Suprapubic skin (tissue), 4 donors: ENCODE measurements at regions not wholly inside any gene's neighbourhood (a gene's known extent, or its start where the extent isn't known, plus 50 kb on each side); places are given as distances from the start of the nearest gene placed in this dataset.

Experiments
- DNase-seq, 2 donors: peaks; one replicate each; pipeline ENCODE4 v3.0.0-alpha.2; 2019; ENCODE audit warnings: low spot score in 2 of 2
- H3K27ac ChIP-seq: fragments of 200-600 bp; sonication (generic); one replicate; pipeline ENCODE4 v1.5.1; 2019
- H3K27me3 ChIP-seq: fragments of 200-600 bp; sonication (generic); one replicate; pipeline ENCODE4 v1.5.1; 2019
- H3K36me3 ChIP-seq: fragments of 200-600 bp; sonication (generic); one replicate; pipeline ENCODE4 v1.5.1; 2019
- H3K4me1 ChIP-seq: fragments of 200-600 bp; sonication (generic); one replicate; pipeline ENCODE4 v1.5.1; 2019
- H3K4me3 ChIP-seq: fragments of 200-600 bp; sonication (generic); one replicate; pipeline ENCODE4 v1.5.1; 2019; ENCODE audit warnings: mild to moderate bottlenecking
- H3K9me3 ChIP-seq: fragments of 200-600 bp; sonication (generic); one replicate; pipeline ENCODE4 v1.5.1; 2019
- CTCF ChIP-seq, 2 donors: fragments of 200-600 bp in 1 of 2; fragments of 450-650 bp in 1 of 2; sonication (generic) in 1 of 2; IDR thresholded peaks; one replicate each; pipeline ENCODE4 v1.5.1; 2016 to 2019; ENCODE audit warnings: antibody characterized with exemption in 2 of 2, mild to moderate bottlenecking in 1 of 2, moderate library complexity in 1 of 2
- EP300 ChIP-seq: sonication (generic); formaldehyde crosslinking; IDR thresholded peaks from one replicate; pipeline ENCODE4 v1.6.1; 2017; ENCODE audit warnings: antibody characterized with exemption
- POLR2A ChIP-seq, 2 donors: fragments of 450-650 bp; IDR thresholded peaks; one replicate each; pipeline ENCODE4 v1.6.1; 2017; ENCODE audit warnings: antibody characterized with exemption in 2 of 2, mild to moderate bottlenecking in 2 of 2, moderate library complexity in 2 of 2
- POLR2AphosphoS5 ChIP-seq, 3 donors: sonication (generic); formaldehyde crosslinking; IDR thresholded peaks; one replicate each; pipeline ENCODE4 v1.6.1; 2017; ENCODE audit warnings: antibody characterized with exemption in 3 of 3
- WGBS: methylation state at CpG from one replicate; pipeline ENCODE4 v1.1.5; 2018; 5-methylcytosine and 5-hydroxymethylcytosine counted together

DNA sequence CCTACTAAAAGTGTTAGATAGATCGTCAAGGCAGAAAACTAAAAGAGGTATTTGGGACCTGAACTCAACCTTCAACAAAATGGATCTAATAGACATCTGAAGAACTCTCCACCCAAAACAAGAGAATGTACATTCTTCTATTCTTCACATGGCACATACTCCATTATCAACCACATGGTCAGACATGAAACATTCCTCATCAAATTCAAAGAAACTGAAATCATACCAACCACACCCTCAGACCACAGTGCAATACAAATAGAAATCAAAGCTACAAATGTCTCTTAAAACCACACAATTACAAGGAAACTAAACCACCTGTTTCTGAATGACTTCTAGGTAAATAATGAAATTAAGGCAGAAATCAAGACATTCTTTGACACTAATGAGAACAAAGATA, 984.1 kb upstream of the GBE1 start:
- 33% methylated on average over 1 of the region's 1 CpG for WGBS
- Histone ChIP-seq H3K4me1 (no peaks in the 10 kb centered on the region), H3K36me3 (no peaks in the 10 kb centered on the region), H3K27ac (no peak overlapping the region), H3K4me3 (no peak overlapping the region), H3K27me3 (no peaks in the 10 kb centered on the region), H3K9me3 (no peaks in the 10 kb centered on the region)
- DNase-seq, result no peak
- TF ChIP-seq POLR2A (IDR thresholded peaks at IDR 0.05), result no peak
- TF ChIP-seq EP300, result no peak
- no peak for TF ChIP-seq POLR2AphosphoS5 (IDR thresholded peaks at IDR 0.05)
- TF ChIP-seq CTCF (IDR thresholded peaks at IDR 0.05), result no peak

- TF ChIP-seq POLR2AphosphoS5 (IDR thresholded peaks at IDR 0.05) (no peak), POLR2A (IDR thresholded peaks at IDR 0.05) (no peak), EP300 (no peak), CTCF (IDR thresholded peaks at IDR 0.05) (no peak)
- Histone ChIP-seq H3K27ac (no peak overlapping the region), H3K27me3 (no peaks in the 10 kb centered on the region), H3K36me3 (no peaks in the 10 kb centered on the region), H3K4me3 (no peak overlapping the region), H3K9me3 (no peaks in the 10 kb centered on the region), H3K4me1 (no peaks in the 10 kb centered on the region)
- DNase-seq, result no peak
- 85% methylated on average over 4 of the region's 5 CpGs for WGBS
Observed at GRCh38 chr3:82743196-82743595, 981.8 kb upstream of the GBE1 start.

- Histone ChIP-seq H3K27me3 (no peaks in the 10 kb centered on the region), H3K4me1 (no peaks in the 10 kb centered on the region), H3K4me3 (no peak overlapping the region), H3K27ac (no peak overlapping the region), H3K9me3 (no peaks in the 10 kb centered on the region), H3K36me3 (no peaks in the 10 kb centered on the region)
- TF ChIP-seq CTCF (IDR thresholded peaks at IDR 0.05) (no peak), EP300 (no peak), POLR2AphosphoS5 (IDR thresholded peaks at IDR 0.05) (no peak), POLR2A (IDR thresholded peaks at IDR 0.05) (no peak)
- no peak for DNase-seq
- WGBS, result 82% methylated on average over 2 of the region's 2 CpGs
Observed at GRCh38 chr3:82741346-82741745, 979.9 kb upstream of the GBE1 start.

DNA sequence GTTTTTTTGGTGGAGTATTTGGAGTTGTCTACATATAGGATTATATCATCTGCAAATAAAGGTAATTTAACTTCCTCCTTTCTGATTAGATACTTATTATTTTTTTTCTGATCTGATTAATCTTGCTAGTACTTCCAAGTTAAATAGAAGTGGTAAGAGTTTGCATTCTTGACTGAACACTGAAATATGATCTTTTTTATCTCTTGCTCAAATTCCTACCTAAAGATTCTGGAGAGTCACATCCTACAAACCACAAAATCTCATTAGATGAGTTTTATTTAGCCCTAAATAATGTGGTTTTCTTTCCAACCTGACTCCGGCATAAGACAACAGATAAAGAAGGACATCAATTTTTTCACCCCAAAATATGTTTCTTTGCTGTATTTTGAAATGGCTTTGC, 977.9 kb upstream of the GBE1 start:
- no peaks in the 10 kb centered on the region for H3K36me3 ChIP-seq
- H3K4me1 ChIP-seq, result no peaks in the 10 kb centered on the region
- no peaks in the 10 kb centered on the region for H3K27me3 ChIP-seq
- H3K4me3 ChIP-seq, result no peak overlapping the region
- H3K27ac ChIP-seq, result no peak overlapping the region
- no peaks in the 10 kb centered on the region for H3K9me3 ChIP-seq
- TF ChIP-seq POLR2A (IDR thresholded peaks at IDR 0.05), result no peak
- no peak for TF ChIP-seq EP300
- TF ChIP-seq POLR2AphosphoS5 (IDR thresholded peaks at IDR 0.05), result no peak
- TF ChIP-seq CTCF (IDR thresholded peaks at IDR 0.05), result no peak
- DNase-seq, result no peak
- WGBS, result 68% methylated on average over 1 of the region's 1 CpG

- Histone ChIP-seq H3K27ac (no peak overlapping the region), H3K4me1 (no peaks in the 10 kb centered on the region), H3K4me3 (no peak overlapping the region), H3K27me3 (no peaks in the 10 kb centered on the region), H3K36me3 (no peaks in the 10 kb centered on the region), H3K9me3 (no peaks in the 10 kb centered on the region)
- TF ChIP-seq CTCF (IDR thresholded peaks at IDR 0.05) (no peak), POLR2A (IDR thresholded peaks at IDR 0.05) (no peak), EP300 (no peak), POLR2AphosphoS5 (IDR thresholded peaks at IDR 0.05) (no peak)
- 79% methylated on average over 5 of the region's 5 CpGs for WGBS
- no peak for DNase-seq
Observed at GRCh38 chr3:82736696-82737277, 975.3 kb upstream of the GBE1 start.
